Neural cell (in vitro differentiated cells): ENCODE measurements at regions not wholly inside any gene's neighbourhood (a gene's known extent, or its start where the extent isn't known, plus 50 kb on each side); places are given as distances from the start of the nearest gene placed in this dataset.

Experiments used
- H2AFZ ChIP-seq: fragments of 200-600, 300-800 bp; sonication (generic), shearing (Covaris generic); 2 replicates; pipeline ENCODE4 v1.6.0; 2014; ENCODE audit warnings: low read depth, mild to moderate bottlenecking, antibody characterized with exemption, low read length, moderate library complexity
- H3F3A ChIP-seq: fragments of 200-600 bp; shearing (Covaris generic); 2 replicates; pipeline ENCODE4 v1.6.1; 2016; ENCODE audit warnings: mild to moderate bottlenecking, moderate library complexity, mixed read lengths, antibody characterized with exemption, low read length; ENCODE audit not compliant: insufficient read depth, poor library complexity, severe bottlenecking
- H3K27ac ChIP-seq: fragments of 200-600, 300-800 bp; sonication (generic), shearing (Covaris generic); 2 replicates; pipeline ENCODE4 v1.5.1; 2014; ENCODE audit warnings: mild to moderate bottlenecking, low read length, moderate library complexity
- H3K27me3 ChIP-seq: fragments of 300-800, 200-600 bp; sonication (generic), shearing (Covaris generic); 2 replicates; pipeline ENCODE4 v1.6.0; 2014; ENCODE audit warnings: mild to moderate bottlenecking, low read depth, low read length, moderate library complexity; ENCODE audit not compliant: insufficient read depth
- H3K36me3 ChIP-seq: fragments of 300-800, 200-600 bp; sonication (generic), shearing (Covaris generic); 2 replicates; pipeline ENCODE4 v1.5.1; 2014; ENCODE audit warnings: mild to moderate bottlenecking, antibody characterized with exemption, low read length, moderate library complexity; ENCODE audit not compliant: insufficient read depth
- H3K4me2 ChIP-seq: fragments of 300-800, 200-600 bp; sonication (generic), shearing (Covaris generic); 2 replicates; pipeline ENCODE4 v1.6.0; 2014; ENCODE audit warnings: mild to moderate bottlenecking, low read length
- H3K4me3 ChIP-seq: fragments of 300-800, 200-600 bp; sonication (generic), shearing (Covaris generic); 2 replicates; pipeline ENCODE4 v1.5.1; 2014; ENCODE audit warnings: mild to moderate bottlenecking, low read length, moderate library complexity
- H3K79me2 ChIP-seq: fragments of 200-600 bp; shearing (Covaris generic); replicated peaks from 2 replicates; pipeline ENCODE4 v1.6.0; 2014; ENCODE audit warnings: mild to moderate bottlenecking, low read length, moderate library complexity; ENCODE audit not compliant: insufficient read depth
- H3K9ac ChIP-seq: fragments of 300-800, 200-600 bp; sonication (generic), shearing (Covaris generic); 2 replicates; pipeline ENCODE4 v1.6.1; 2016; ENCODE audit warnings: mild to moderate bottlenecking, low read length, mixed read lengths
- H3K9me2 ChIP-seq: fragments of 200-600 bp; shearing (Covaris generic); 2 replicates; pipeline ENCODE4 v1.6.1; 2016; ENCODE audit warnings: mild to moderate bottlenecking, low read length, mixed read lengths; ENCODE audit not compliant: insufficient read depth
- H3K9me3 ChIP-seq: fragments of 200-600, 300-800 bp; sonication (generic), shearing (Covaris generic); 2 replicates; pipeline ENCODE4 v1.6.1; 2016; ENCODE audit warnings: mild to moderate bottlenecking, mixed run types, low read length, moderate library complexity, mixed read lengths
- H4K20me1 ChIP-seq: fragments of 200-600 bp; shearing (Covaris generic); 2 replicates; pipeline ENCODE4 v1.6.1; 2016; ENCODE audit warnings: mild to moderate bottlenecking, mixed run types; ENCODE audit not compliant: insufficient read depth
- EP300 ChIP-seq: fragments of 450-650 bp; conservative IDR thresholded peaks from 2 replicates; pipeline ENCODE4 v1.6.1; 2014; ENCODE audit warnings: antibody characterized with exemption, mild to moderate bottlenecking, moderate library complexity; ENCODE audit not compliant: poor library complexity, severe bottlenecking
- EZH2 ChIP-seq: fragments of 200-600, 300-800 bp; shearing (Covaris generic), sonication (generic); IDR thresholded peaks from 2 replicates; pipeline ENCODE4 v1.6.1; 2014; ENCODE audit warnings: antibody characterized with exemption, low read length, borderline replicate concordance, mild to moderate bottlenecking; ENCODE audit not compliant: insufficient read depth, poor library complexity, severe bottlenecking
- MXI1 ChIP-seq: fragments of 450-650 bp; conservative IDR thresholded peaks from 2 replicates; pipeline ENCODE4 v1.6.1; 2014; ENCODE audit warnings: antibody characterized with exemption, mild to moderate bottlenecking; ENCODE audit not compliant: poor library complexity, severe bottlenecking
- POLR2AphosphoS5 ChIP-seq: IDR thresholded peaks from 2 replicates; pipeline ENCODE4 v1.6.1; 2012
- RAD21 ChIP-seq: fragments of 450-650 bp; conservative IDR thresholded peaks from 2 replicates; pipeline ENCODE4 v1.6.1; 2014; ENCODE audit warnings: antibody characterized with exemption, mild to moderate bottlenecking, moderate library complexity
- SMC3 ChIP-seq: fragments of 450-650 bp; conservative IDR thresholded peaks from 2 replicates; pipeline ENCODE4 v1.6.1; 2014; ENCODE audit warnings: antibody characterized with exemption, mild to moderate bottlenecking, moderate library complexity; ENCODE audit not compliant: poor library complexity
- TAF1 ChIP-seq: IDR thresholded peaks from 2 replicates; pipeline ENCODE4 v1.6.1; 2012; ENCODE audit warnings: low read depth
- TF ChIP-seq, protein P1 (sequence below): fragments of 450-650 bp; IDR thresholded peaks from 2 replicates; pipeline ENCODE4 v1.5.1; 2014; ENCODE audit warnings: antibody characterized with exemption, mild to moderate bottlenecking, moderate library complexity; ENCODE audit not compliant: poor library complexity, severe bottlenecking
- TF ChIP-seq, protein P2 (sequence below): IDR thresholded peaks from 2 replicates; pipeline ENCODE4 v1.6.1; 2012; ENCODE audit warnings: borderline replicate concordance

DNA sequence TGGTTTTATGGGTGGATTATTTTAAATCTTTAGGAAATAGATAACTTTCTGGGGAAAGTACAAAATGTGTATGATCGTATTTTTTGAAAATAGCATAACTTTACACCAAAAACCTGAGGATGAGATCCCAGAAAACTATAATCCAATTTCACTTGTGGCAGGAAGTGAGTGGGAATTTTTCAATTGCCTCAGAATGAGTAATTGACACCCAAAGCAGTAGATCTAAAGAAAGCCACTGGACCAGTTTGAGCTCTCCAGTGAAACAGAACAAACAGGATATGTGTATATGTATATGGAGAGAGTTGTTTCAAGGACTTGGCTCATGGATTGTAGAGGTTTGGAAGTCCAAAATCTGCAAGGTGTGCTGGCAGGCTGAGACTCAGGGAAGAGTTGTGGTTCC, 109.2 kb upstream of the SHB start:
- H3K4me3 ChIP-seq = no peak overlapping the region
- no peak for TF ChIP-seq EP300
- TF ChIP-seq TAF1 = no peak
- TF ChIP-seq MXI1 = no peak
- TF ChIP-seq, protein P1, sequence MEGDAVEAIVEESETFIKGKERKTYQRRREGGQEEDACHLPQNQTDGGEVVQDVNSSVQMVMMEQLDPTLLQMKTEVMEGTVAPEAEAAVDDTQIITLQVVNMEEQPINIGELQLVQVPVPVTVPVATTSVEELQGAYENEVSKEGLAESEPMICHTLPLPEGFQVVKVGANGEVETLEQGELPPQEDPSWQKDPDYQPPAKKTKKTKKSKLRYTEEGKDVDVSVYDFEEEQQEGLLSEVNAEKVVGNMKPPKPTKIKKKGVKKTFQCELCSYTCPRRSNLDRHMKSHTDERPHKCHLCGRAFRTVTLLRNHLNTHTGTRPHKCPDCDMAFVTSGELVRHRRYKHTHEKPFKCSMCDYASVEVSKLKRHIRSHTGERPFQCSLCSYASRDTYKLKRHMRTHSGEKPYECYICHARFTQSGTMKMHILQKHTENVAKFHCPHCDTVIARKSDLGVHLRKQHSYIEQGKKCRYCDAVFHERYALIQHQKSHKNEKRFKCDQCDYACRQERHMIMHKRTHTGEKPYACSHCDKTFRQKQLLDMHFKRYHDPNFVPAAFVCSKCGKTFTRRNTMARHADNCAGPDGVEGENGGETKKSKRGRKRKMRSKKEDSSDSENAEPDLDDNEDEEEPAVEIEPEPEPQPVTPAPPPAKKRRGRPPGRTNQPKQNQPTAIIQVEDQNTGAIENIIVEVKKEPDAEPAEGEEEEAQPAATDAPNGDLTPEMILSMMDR = no peak
- no peak for TF ChIP-seq POLR2AphosphoS5
- no peak for TF ChIP-seq SMC3
- TF ChIP-seq, protein P2, sequence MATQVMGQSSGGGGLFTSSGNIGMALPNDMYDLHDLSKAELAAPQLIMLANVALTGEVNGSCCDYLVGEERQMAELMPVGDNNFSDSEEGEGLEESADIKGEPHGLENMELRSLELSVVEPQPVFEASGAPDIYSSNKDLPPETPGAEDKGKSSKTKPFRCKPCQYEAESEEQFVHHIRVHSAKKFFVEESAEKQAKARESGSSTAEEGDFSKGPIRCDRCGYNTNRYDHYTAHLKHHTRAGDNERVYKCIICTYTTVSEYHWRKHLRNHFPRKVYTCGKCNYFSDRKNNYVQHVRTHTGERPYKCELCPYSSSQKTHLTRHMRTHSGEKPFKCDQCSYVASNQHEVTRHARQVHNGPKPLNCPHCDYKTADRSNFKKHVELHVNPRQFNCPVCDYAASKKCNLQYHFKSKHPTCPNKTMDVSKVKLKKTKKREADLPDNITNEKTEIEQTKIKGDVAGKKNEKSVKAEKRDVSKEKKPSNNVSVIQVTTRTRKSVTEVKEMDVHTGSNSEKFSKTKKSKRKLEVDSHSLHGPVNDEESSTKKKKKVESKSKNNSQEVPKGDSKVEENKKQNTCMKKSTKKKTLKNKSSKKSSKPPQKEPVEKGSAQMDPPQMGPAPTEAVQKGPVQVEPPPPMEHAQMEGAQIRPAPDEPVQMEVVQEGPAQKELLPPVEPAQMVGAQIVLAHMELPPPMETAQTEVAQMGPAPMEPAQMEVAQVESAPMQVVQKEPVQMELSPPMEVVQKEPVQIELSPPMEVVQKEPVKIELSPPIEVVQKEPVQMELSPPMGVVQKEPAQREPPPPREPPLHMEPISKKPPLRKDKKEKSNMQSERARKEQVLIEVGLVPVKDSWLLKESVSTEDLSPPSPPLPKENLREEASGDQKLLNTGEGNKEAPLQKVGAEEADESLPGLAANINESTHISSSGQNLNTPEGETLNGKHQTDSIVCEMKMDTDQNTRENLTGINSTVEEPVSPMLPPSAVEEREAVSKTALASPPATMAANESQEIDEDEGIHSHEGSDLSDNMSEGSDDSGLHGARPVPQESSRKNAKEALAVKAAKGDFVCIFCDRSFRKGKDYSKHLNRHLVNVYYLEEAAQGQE = no peak
- no peak for TF ChIP-seq EZH2
- no peak for TF ChIP-seq RAD21
- no peaks in the 10 kb centered on the region for H3K36me3 ChIP-seq
- no peaks in the 10 kb centered on the region for H3K9me3 ChIP-seq
- H3K27me3 ChIP-seq = no peaks in the 10 kb centered on the region
- H3K79me2 ChIP-seq = no peaks in the 10 kb centered on the region
- H3F3A ChIP-seq = no peaks in the 10 kb centered on the region
- H3K9ac ChIP-seq = no peak overlapping the region
- no peaks in the 10 kb centered on the region for H4K20me1 ChIP-seq
- H3K27ac ChIP-seq = no peak overlapping the region
- H2AFZ ChIP-seq = no peak overlapping the region
- no peak overlapping the region for H3K4me2 ChIP-seq
- H3K9me2 ChIP-seq = no peaks in the 10 kb centered on the region

DNA sequence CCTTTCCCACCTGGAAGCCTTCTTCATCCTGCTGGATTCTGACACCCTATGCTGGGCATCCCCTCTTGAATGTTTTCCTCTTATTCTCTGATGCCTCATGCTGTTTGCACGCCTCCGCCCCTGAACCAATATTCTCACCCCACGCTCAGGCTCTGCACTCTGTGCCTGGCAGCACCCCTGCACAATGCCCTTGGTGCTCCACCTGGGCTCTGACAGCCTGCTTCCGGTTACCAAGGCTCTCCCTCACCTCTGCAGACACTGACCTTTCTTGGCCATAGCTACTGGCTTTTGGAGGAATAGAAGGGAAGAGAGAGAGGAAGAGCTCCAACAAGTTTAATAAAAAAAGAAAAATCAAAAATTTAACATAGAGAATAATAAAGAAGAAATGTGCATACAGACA, 108.7 kb upstream of the SHB start:
- Histone ChIP-seq H3F3A (no peaks in the 10 kb centered on the region), H3K27ac (no peak overlapping the region), H4K20me1 (no peaks in the 10 kb centered on the region), H3K36me3 (no peaks in the 10 kb centered on the region), H3K4me3 (no peak overlapping the region), H3K9me3 (no peaks in the 10 kb centered on the region), H3K4me2 (no peak overlapping the region), H3K9ac (no peak overlapping the region), H3K27me3 (no peaks in the 10 kb centered on the region), H3K79me2 (no peaks in the 10 kb centered on the region), H3K9me2 (no peaks in the 10 kb centered on the region), H2AFZ (no peak overlapping the region)
- TF ChIP-seq RAD21 (no peak), TAF1 (no peak), MXI1 (no peak), EP300 (no peak), EZH2 (no peak), POLR2AphosphoS5 (no peak), SMC3 (no peak)
- TF ChIP-seq, protein P2 = no peak
- TF ChIP-seq, protein P1 = no peak
